ENCODE measurements at regions not wholly inside any gene's neighbourhood (a gene's known extent, or its start where the extent isn't known, plus 50 kb on each side); places are given as distances from the start of the nearest gene placed in this dataset.

DNA sequence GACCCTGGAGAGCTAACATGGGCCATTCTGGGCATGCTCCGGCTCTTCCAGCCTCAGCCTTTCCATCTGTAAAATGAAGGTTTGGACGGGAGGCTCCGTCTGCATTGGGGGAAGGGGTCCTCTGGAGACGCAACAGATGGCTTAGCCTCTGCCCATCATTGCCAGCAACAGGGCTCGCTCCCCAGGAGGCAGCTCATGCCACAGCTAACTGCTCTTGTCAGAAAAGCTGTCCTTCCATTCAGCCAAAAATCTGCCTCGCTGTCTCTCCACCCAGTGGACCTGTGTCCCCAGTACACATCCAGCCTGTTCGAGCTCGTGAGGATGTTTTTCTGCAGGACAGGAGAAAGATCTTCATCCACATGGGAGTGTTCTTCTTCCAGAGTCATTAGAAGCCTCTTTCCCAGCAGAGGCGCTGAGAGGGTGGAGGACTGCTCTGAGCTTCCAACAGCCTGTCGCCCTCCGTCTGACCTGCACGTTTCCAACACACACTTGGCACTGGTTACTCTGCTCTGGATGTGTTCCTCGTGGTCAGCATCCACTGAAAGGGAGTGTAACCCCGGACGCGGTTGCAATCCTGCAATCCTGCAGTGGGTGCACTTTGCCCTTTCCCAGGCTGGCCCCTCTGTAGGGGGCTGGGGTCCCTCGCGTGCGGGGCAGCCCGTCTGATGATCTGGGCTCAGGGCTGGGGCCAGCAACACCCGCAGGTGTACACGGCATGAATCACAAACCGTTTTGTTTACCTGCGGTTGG, 1340.9 kb downstream of the TBC1D22A start:
- H3K9ac ChIP-seq (ENCODE audit: insufficient read depth, low read depth, low read length) = no peak overlapping the region
- H3K27ac ChIP-seq (ENCODE audit: extremely low read length, insufficient read depth, low read length) = no peak overlapping the region
- H3K4me1 ChIP-seq (ENCODE audit: insufficient read depth, low read length) = no peaks in the 10 kb centered on the region
- H3K9me3 ChIP-seq (ENCODE audit: low read length) = no peaks in the 10 kb centered on the region
- no peak for DNase-seq (ENCODE audit: low spot score)
- FAIRE-seq = no peak
- POLR2A ChIA-PET = no interaction called here
- TF ChIP-seq, protein P1, sequence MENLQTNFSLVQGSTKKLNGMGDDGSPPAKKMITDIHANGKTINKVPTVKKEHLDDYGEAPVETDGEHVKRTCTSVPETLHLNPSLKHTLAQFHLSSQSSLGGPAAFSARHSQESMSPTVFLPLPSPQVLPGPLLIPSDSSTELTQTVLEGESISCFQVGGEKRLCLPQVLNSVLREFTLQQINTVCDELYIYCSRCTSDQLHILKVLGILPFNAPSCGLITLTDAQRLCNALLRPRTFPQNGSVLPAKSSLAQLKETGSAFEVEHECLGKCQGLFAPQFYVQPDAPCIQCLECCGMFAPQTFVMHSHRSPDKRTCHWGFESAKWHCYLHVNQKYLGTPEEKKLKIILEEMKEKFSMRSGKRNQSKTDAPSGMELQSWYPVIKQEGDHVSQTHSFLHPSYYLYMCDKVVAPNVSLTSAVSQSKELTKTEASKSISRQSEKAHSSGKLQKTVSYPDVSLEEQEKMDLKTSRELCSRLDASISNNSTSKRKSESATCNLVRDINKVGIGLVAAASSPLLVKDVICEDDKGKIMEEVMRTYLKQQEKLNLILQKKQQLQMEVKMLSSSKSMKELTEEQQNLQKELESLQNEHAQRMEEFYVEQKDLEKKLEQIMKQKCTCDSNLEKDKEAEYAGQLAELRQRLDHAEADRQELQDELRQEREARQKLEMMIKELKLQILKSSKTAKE (CRISPR knock-in tag; IDR thresholded peaks at IDR 0.05; ENCODE audit: borderline replicate concordance) = no peak
- TF ChIP-seq KMT2B (CRISPR knock-in tag; IDR thresholded peaks at IDR 0.05) = no peak
- TF ChIP-seq SMARCE1 (IDR thresholded peaks at IDR 0.05; ENCODE audit: borderline replicate concordance) = no peak
- no peak for TF ChIP-seq ZNF562 (CRISPR knock-in tag; IDR thresholded peaks at IDR 0.05; ENCODE audit: borderline replicate concordance)
- TF ChIP-seq ZNF382 (CRISPR knock-in tag; IDR thresholded peaks at IDR 0.05; ENCODE audit: borderline replicate concordance) = no peak
- TF ChIP-seq E2F5 (CRISPR knock-in tag; conservative IDR thresholded peaks at IDR 0.05) = no peak
- TF ChIP-seq HNF4G (IDR thresholded peaks at IDR 0.05; ENCODE audit: borderline replicate concordance, low read depth, low read length) = no peak
- no peak for TF ChIP-seq HNF4G (CRISPR knock-in tag; IDR thresholded peaks at IDR 0.05; ENCODE audit: borderline replicate concordance, low read depth)
- no peak for TF ChIP-seq MBNL3 (CRISPR knock-in tag; conservative IDR thresholded peaks at IDR 0.05)
- no peak for TF ChIP-seq RFX5 (IDR thresholded peaks at IDR 0.05; ENCODE audit: low read depth, low read length)
- no peak for TF ChIP-seq ISL2 (CRISPR knock-in tag; IDR thresholded peaks at IDR 0.05)
- ATAC-seq = no peak
- no peaks in the 10 kb centered on the region for H4K20me1 ChIP-seq (ENCODE audit: insufficient read depth, low read length)
- in situ Hi-C loops (cut with HindIII; ENCODE audit: extremely low pct_ligation_motif_present, low pct_unique_long_range_greater_than_20kb) = no loop called here
- H3K4me2 ChIP-seq (ENCODE audit: low read depth, low read length) = no peak overlapping the region
- H3K36me3 ChIP-seq (replicated peaks in 1 of 2; ENCODE audit: control insufficient read depth in 1 of 2, insufficient read depth in 2 of 2, low read length in 2 of 2) = no peaks in the 10 kb centered on the region
- no peak overlapping the region for H3K4me3 ChIP-seq (replicated peaks in 1 of 3; ENCODE audit: insufficient read depth in 1 of 3, low read depth in 2 of 3, low read length in 3 of 3)
- H3K79me2 ChIP-seq (ENCODE audit: insufficient read depth, low read length) = no peaks in the 10 kb centered on the region
- no TSS peak for BruUV-seq (replicated peaks)
- peaks cover 1 to 54% of the 10 kb centered on the region in 2 experiments; a peak in 4 of 5 replicates for H3K27me3 ChIP-seq (ENCODE audit: control insufficient read depth in 1 of 2, insufficient read depth in 2 of 2, low read length in 2 of 2)
- intact Hi-C loops (cut with micrococcal nuclease; ENCODE audit: unreplicated experiment) = no loop called here
- H2AFZ ChIP-seq (ENCODE audit: low read length) = no peak overlapping the region
- CTCF ChIA-PET (ENCODE audit: low intra/inter-chr PET ratio, low total read pairs) = no interaction called here
- WGBS (ENCODE audit: low lambda C conversion rate) = 3% methylated on average over 8 of the region's 24 CpGs

All from HepG2 (cell line).